WTC11 (cell line): ENCODE measurements at regions not wholly inside any gene's neighbourhood (a gene's known extent, or its start where the extent isn't known, plus 50 kb on each side); places are given as distances from the start of the nearest gene placed in this dataset.

Experiments
- ATF1 ChIP-seq: sonication (generic); formaldehyde crosslinking; IDR thresholded peaks from 2 replicates; pipeline ENCODE4 v1.8.1; 2023; ENCODE audit warnings: mild to moderate bottlenecking, moderate library complexity, missing genetic modification reagents
- CTCF ChIP-seq: fragments of 200-600 bp; IDR thresholded peaks from 2 replicates; pipeline ENCODE4 v1.8.0; 2022; ENCODE audit warnings: antibody characterized with exemption
- IRF1 ChIP-seq: sonication (generic); formaldehyde crosslinking; IDR thresholded peaks from 2 replicates; pipeline ENCODE4 v1.8.0; 2023; ENCODE audit warnings: missing genetic modification reagents
- ZNF219 ChIP-seq: sonication (generic); formaldehyde crosslinking; IDR thresholded peaks from 2 replicates; pipeline ENCODE4 v1.8.0; 2023; ENCODE audit warnings: missing genetic modification reagents, mild to moderate bottlenecking, borderline replicate concordance
- TF ChIP-seq, protein P1 (sequence below): sonication (generic); formaldehyde crosslinking; IDR thresholded peaks from 2 replicates; pipeline ENCODE4 v1.8.1; 2023; ENCODE audit warnings: mild to moderate bottlenecking, missing genetic modification reagents

GRCh38 chr5:58172946-58173345, 286.9 kb downstream of the PLK2 start:
- TF ChIP-seq CTCF (no peak), IRF1 (CRISPR knock-in tag) (no peak), ZNF219 (no peak), ATF1 (no peak)
- TF ChIP-seq, protein P1, sequence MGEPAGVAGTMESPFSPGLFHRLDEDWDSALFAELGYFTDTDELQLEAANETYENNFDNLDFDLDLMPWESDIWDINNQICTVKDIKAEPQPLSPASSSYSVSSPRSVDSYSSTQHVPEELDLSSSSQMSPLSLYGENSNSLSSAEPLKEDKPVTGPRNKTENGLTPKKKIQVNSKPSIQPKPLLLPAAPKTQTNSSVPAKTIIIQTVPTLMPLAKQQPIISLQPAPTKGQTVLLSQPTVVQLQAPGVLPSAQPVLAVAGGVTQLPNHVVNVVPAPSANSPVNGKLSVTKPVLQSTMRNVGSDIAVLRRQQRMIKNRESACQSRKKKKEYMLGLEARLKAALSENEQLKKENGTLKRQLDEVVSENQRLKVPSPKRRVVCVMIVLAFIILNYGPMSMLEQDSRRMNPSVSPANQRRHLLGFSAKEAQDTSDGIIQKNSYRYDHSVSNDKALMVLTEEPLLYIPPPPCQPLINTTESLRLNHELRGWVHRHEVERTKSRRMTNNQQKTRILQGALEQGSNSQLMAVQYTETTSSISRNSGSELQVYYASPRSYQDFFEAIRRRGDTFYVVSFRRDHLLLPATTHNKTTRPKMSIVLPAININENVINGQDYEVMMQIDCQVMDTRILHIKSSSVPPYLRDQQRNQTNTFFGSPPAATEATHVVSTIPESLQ, result no peak
